Activated B cell treated with CpG ODN at 0.5 μM for 24 hours (primary cell): ENCODE measurements at regions not wholly inside any gene's neighbourhood (a gene's known extent, or its start where the extent isn't known, plus 50 kb on each side); places are given as distances from the start of the nearest gene placed in this dataset.
A peak's percentile ranks its signal among the peaks of the same experiment; 100 is the strongest.

Source experiments
- ATAC-seq: fragments of 200-7000 bp; cut with Tn5 transposase; one replicate; pipeline ENCODE4 v1.10.0; 2021; ENCODE audit warnings: low read depth, mild to moderate bottlenecking, moderate library complexity
- CTCF ChIA-PET: fragments of 350-600 bp; sonication (Branson Sonifier 250); formaldehyde crosslinking; loops from one replicate; lab custom pipeline; 2021; ENCODE audit warnings: antibody characterized with exemption; lab: Charles Lee
- POLR2A ChIA-PET: fragments of 350-600 bp; sonication (Branson Sonifier 250); formaldehyde crosslinking; loops from one replicate; lab custom pipeline; 2021; ENCODE audit warnings: antibody characterized with exemption; lab: Charles Lee
- DNase-seq: peaks from one replicate; pipeline ENCODE4 v3.0.0; 2022
- H3K27ac Mint-ChIP-seq: one replicate; pipeline ENCODE4 v1.8.0; 2020; ENCODE audit warnings: mixed read lengths
- H3K27me3 Mint-ChIP-seq: one replicate; pipeline ENCODE4 v1.8.0; 2021; ENCODE audit warnings: mixed read lengths
- H3K36me3 Mint-ChIP-seq: one replicate; pipeline ENCODE4 v1.8.0; 2021; ENCODE audit warnings: low read depth, mixed read lengths
- H3K4me1 Mint-ChIP-seq: one replicate; pipeline ENCODE4 v1.8.0; 2021; ENCODE audit warnings: mixed read lengths
- H3K4me3 Mint-ChIP-seq: one replicate; pipeline ENCODE4 v1.8.0; 2020; ENCODE audit warnings: mild to moderate bottlenecking, mixed read lengths
- H3K9me3 Mint-ChIP-seq: one replicate; pipeline ENCODE4 v1.8.0; 2020; ENCODE audit warnings: mixed read lengths
- intact Hi-C: fragments of 100-400 bp; cut with micrococcal nuclease; formaldehyde crosslinking; loops from one replicate; pipeline ENCODE4 v1.15.1; 2024
- TF ChIP-seq, protein P1 (sequence below): fragments of 200-600 bp; IDR thresholded peaks from one replicate; pipeline ENCODE4 v1.8.0; 2022; ENCODE audit warnings: antibody characterized with exemption, mild to moderate bottlenecking

GRCh38 chr11:103662880-103663279, 373.6 kb upstream of the DDI1 start:
- TF ChIP-seq, protein P1, sequence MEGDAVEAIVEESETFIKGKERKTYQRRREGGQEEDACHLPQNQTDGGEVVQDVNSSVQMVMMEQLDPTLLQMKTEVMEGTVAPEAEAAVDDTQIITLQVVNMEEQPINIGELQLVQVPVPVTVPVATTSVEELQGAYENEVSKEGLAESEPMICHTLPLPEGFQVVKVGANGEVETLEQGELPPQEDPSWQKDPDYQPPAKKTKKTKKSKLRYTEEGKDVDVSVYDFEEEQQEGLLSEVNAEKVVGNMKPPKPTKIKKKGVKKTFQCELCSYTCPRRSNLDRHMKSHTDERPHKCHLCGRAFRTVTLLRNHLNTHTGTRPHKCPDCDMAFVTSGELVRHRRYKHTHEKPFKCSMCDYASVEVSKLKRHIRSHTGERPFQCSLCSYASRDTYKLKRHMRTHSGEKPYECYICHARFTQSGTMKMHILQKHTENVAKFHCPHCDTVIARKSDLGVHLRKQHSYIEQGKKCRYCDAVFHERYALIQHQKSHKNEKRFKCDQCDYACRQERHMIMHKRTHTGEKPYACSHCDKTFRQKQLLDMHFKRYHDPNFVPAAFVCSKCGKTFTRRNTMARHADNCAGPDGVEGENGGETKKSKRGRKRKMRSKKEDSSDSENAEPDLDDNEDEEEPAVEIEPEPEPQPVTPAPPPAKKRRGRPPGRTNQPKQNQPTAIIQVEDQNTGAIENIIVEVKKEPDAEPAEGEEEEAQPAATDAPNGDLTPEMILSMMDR = no peak
- peak overlapping the region; percentile 44 for H3K4me3 Mint-ChIP-seq
- H3K36me3 Mint-ChIP-seq = no peaks in the 10 kb centered on the region
- intact Hi-C loops = no loop called here
- POLR2A ChIA-PET = interaction anchor here (1.4 kb wide), 2 partner anchors 12 to 15 kb away, joined by 4 to 10 read pairs; no protein-coding TSS in a partner anchor
- ATAC-seq (peak; percentile 92), DNase-seq (no peak)
- H3K27ac Mint-ChIP-seq = peak overlapping the region; percentile 54
- no peaks in the 10 kb centered on the region for H3K27me3 Mint-ChIP-seq
- H3K9me3 Mint-ChIP-seq = no peaks in the 10 kb centered on the region
- H3K4me1 Mint-ChIP-seq = peaks cover 18% of the 10 kb centered on the region
- CTCF ChIA-PET = interaction anchor here (1.4 kb wide), 1 partner anchor 20 kb away, joined by 3 read pairs; no protein-coding TSS in a partner anchor

DNA sequence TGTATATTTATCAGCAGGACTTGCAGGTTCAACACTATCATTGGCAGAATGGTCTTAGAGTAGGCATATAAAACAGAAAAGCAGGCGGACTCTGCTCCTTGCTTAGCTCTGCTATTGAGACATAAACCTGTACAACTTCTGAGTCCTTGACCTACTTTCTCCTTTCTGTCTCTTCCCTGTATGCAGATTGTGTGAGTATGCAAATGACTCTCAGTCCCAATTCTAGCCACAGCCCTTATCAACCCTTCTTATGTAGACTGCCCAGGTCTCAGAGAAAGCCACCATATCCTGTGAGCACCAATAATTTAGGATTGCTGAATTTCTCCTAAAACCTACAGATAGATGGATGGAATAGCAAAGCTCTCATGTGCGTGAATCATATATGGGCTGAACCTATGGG, 367.6 kb upstream of the DDI1 start:
- Mint-ChIP-seq H3K27me3 (no peaks in the 10 kb centered on the region), H3K4me3 (no peak overlapping the region), H3K4me1 (no peaks in the 10 kb centered on the region), H3K36me3 (no peaks in the 10 kb centered on the region), H3K27ac (no peak overlapping the region), H3K9me3 (no peaks in the 10 kb centered on the region)
- no peak for DNase-seq
- intact Hi-C loops = no loop called here
- CTCF ChIA-PET = interaction anchor here (1.4 kb wide), 1 partner anchor 14 kb away, joined by 5 read pairs; no protein-coding TSS in a partner anchor
- ATAC-seq = no peak
- POLR2A ChIA-PET = no interaction called here
- TF ChIP-seq, protein P1 = no peak

GRCh38 chr11:103671143-103671651, 365.2 kb upstream of the DDI1 start:
- Mint-ChIP-seq H3K9me3 (no peaks in the 10 kb centered on the region), H3K27ac (no peak overlapping the region), H3K36me3 (no peaks in the 10 kb centered on the region), H3K4me3 (no peak overlapping the region), H3K4me1 (no peaks in the 10 kb centered on the region), H3K27me3 (no peaks in the 10 kb centered on the region)
- TF ChIP-seq, protein P1 = no peak
- no peak for DNase-seq
- POLR2A ChIA-PET = no interaction called here
- intact Hi-C loops = no loop called here
- CTCF ChIA-PET = no interaction called here
- no peak for ATAC-seq

GRCh38 chr11:103673773-103674172, 362.7 kb upstream of the DDI1 start:
- Mint-ChIP-seq H3K4me3 (no peak overlapping the region), H3K9me3 (no peaks in the 10 kb centered on the region), H3K27me3 (no peaks in the 10 kb centered on the region), H3K36me3 (no peaks in the 10 kb centered on the region), H3K27ac (no peak overlapping the region), H3K4me1 (no peaks in the 10 kb centered on the region)
- DNase-seq = no peak
- ChIA-PET POLR2A (no interaction called here), CTCF (no interaction called here)
- TF ChIP-seq, protein P1 = no peak
- intact Hi-C loops = no loop called here
- ATAC-seq = no peak

DNA sequence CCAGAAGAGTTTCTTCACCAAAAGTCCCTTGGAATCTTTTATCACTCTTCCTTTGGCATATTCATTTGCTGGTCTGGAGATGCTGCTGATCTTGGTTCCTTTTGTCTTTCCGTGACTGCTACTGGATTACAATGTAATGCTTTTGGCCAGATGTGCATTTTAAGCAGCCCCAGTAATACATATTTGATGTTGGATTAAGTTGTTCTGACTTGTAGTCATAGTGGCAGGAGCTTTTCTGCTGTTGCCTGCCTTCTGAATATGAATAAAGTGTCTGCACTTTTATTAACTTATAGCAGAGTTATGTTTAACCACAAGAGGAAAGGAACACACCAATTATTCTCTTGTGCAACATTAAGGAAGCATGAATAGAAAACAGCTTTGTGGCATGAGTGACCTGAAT, 360.0 kb upstream of the DDI1 start:
- intact Hi-C loops = no loop called here
- no peaks in the 10 kb centered on the region for H3K36me3 Mint-ChIP-seq
- DNase-seq = no peak
- ChIA-PET POLR2A (no interaction called here), CTCF (no interaction called here)
- no peaks in the 10 kb centered on the region for H3K4me1 Mint-ChIP-seq
- no peak overlapping the region for H3K27ac Mint-ChIP-seq
- H3K9me3 Mint-ChIP-seq = no peaks in the 10 kb centered on the region
- TF ChIP-seq, protein P1 = no peak
- ATAC-seq = no peak
- no peaks in the 10 kb centered on the region for H3K27me3 Mint-ChIP-seq
- H3K4me3 Mint-ChIP-seq = no peak overlapping the region
